Left cardiac atrium (tissue), 4 donors: ENCODE measurements at regions not wholly inside any gene's neighbourhood (a gene's known extent, or its start where the extent isn't known, plus 50 kb on each side); places are given as distances from the start of the nearest gene placed in this dataset.
A peak's percentile ranks its signal among the peaks of the same experiment; 100 is the strongest.
"Not testable (repeated sequence)": the region's sequence is repeated elsewhere in the genome, so short reads cannot be mapped to it uniquely, and the experiment has no call there.

Experiments
- ATAC-seq, 2 donors: fragments of 200-7000 bp; cut with Tn5 transposase; one replicate each; pipeline ENCODE4 v1.9.1; 2020; ENCODE audit warnings: mild to moderate bottlenecking in 2 of 2, moderate library complexity in 2 of 2
- DNase-seq: peaks from one replicate; pipeline ENCODE4 v3.0.0-alpha.2; 2020
- intact Hi-C, 2 donors: fragments of 100-400 bp; cut with DNase I; formaldehyde crosslinking; loops; one replicate each; pipeline versions ENCODE4 v1.14.1 to v1.15.1; 2022 to 2023
- donor health status: DM: no; HTN: yes; CAD: no.
- donor health status: DM: no; HTN: yes; CAD: no; lungs with severe emphysema.
- donor health status: DM: yes; HTN: yes; CAD: no.
- donor health status: Dilated cardiomyopathy.

GRCh38 chr22:25347752-25348102, 128.3 kb downstream of the CRYBB2 start:
- ATAC-seq: no peak
- DNase-seq: no peak
- intact Hi-C loops: no loop called here

GRCh38 chr22:25348391-25348790, 129.0 kb downstream of the CRYBB2 start:
- intact Hi-C loops: no loop called here
- DNase-seq: no peak
- no peak for ATAC-seq

- intact Hi-C loops, ATAC-seq, DNase-seq: not testable (repeated sequence)
These were observed 129.6 kb downstream of the CRYBB2 start for GRCh38 chr22:25348996-25349395.

- intact Hi-C loops: no loop called here
- DNase-seq (peak; percentile 11), ATAC-seq (no peak)
These were observed 131.1 kb downstream of the CRYBB2 start for GRCh38 chr22:25350551-25350971.

GRCh38 chr22:25351631-25352293, 132.3 kb downstream of the CRYBB2 start:
- peak; percentile 13 for DNase-seq
- intact Hi-C loops: no loop called here
- ATAC-seq: no peak

GRCh38 chr22:25352294-25352680, 132.8 kb downstream of the CRYBB2 start:
- no peak for ATAC-seq
- intact Hi-C loops: no loop called here
- no peak for DNase-seq

GRCh38 chr22:25353516-25354445, 134.3 kb downstream of the CRYBB2 start:
- intact Hi-C loops: no loop called here
- DNase-seq: no peak
- ATAC-seq: no peak

- intact Hi-C loops: no loop called here
- DNase-seq: no peak
- ATAC-seq: no peak
These were observed 135.0 kb downstream of the CRYBB2 start for GRCh38 chr22:25354456-25354855.

GRCh38 chr22:25357132-25357455, 137.7 kb downstream of the CRYBB2 start:
- intact Hi-C loops: no loop called here
- ATAC-seq: no peak
- no peak for DNase-seq

- ATAC-seq (no peak), DNase-seq (no peak)
- intact Hi-C loops: no loop called here
These were observed 138.4 kb downstream of the CRYBB2 start for GRCh38 chr22:25357606-25358420.

- ATAC-seq (no peak), DNase-seq (no peak)
- intact Hi-C loops: no loop called here
These were observed 139.2 kb downstream of the CRYBB2 start for GRCh38 chr22:25358421-25359170.

GRCh38 chr22:25359601-25360261, 140.3 kb downstream of the CRYBB2 start:
- DNase-seq (no peak), ATAC-seq (no peak)
- intact Hi-C loops: loop anchor here (5.0 to 10.0 kb wide), 2 partner anchors 65 to 88 kb away; no protein-coding TSS in a partner anchor

GRCh38 chr22:25360411-25360810, 141.0 kb downstream of the CRYBB2 start:
- intact Hi-C loops: loop anchor here (5.0 to 10.0 kb wide), 2 partner anchors 64 to 87 kb away; no protein-coding TSS in a partner anchor
- ATAC-seq (no peak), DNase-seq (no peak)

- ATAC-seq (no peak), DNase-seq (no peak)
- intact Hi-C loops: loop anchor here (5.0 to 10.0 kb wide), 2 partner anchors 64 to 86 kb away; no protein-coding TSS in a partner anchor
These were observed 141.6 kb downstream of the CRYBB2 start for GRCh38 chr22:25360891-25361645.

GRCh38 chr22:25361899-25362214, 142.4 kb downstream of the CRYBB2 start:
- intact Hi-C loops: loop anchor here (5.0 to 10.0 kb wide), 2 partner anchors 63 to 85 kb away; no protein-coding TSS in a partner anchor
- ATAC-seq: no peak
- no peak for DNase-seq

- intact Hi-C loops: loop anchor here (5.0 to 10.0 kb wide), 2 partner anchors 62 to 85 kb away; no protein-coding TSS in a partner anchor
- ATAC-seq: peak; percentile 55 to 62
- peak; percentile 77 for DNase-seq
These were observed 142.9 kb downstream of the CRYBB2 start for GRCh38 chr22:25362215-25362882.

GRCh38 chr22:25362883-25363240, 143.4 kb downstream of the CRYBB2 start:
- intact Hi-C loops: loop anchor here (5.0 to 10.0 kb wide), 2 partner anchors 62 to 84 kb away; no protein-coding TSS in a partner anchor
- DNase-seq: no peak
- ATAC-seq: no peak
